Liver (tissue), 8 donors: ENCODE measurements at regions not wholly inside any gene's neighbourhood (a gene's known extent, or its start where the extent isn't known, plus 50 kb on each side); places are given as distances from the start of the nearest gene placed in this dataset.

Experiments used
- DNase-seq: peaks from one replicate; pipeline ENCODE4 v3.0.0-alpha.2; 2017; ENCODE audit warnings: low spot score
- H3K27ac ChIP-seq, 2 donors: one replicate each; pipeline ENCODE4 v1.7.0; 2013; ENCODE audit warnings: inconsistent platforms in 2 of 2, low read length in 2 of 2, control low read depth in 1 of 2, low read depth in 1 of 2, mild to moderate bottlenecking in 1 of 2
- H3K27me3 ChIP-seq, 4 donors: one replicate each; pipeline versions ENCODE4 v1.6.1 to v1.7.0; 2013; ENCODE audit warnings: low read length in 3 of 4, inconsistent platforms in 1 of 4, mild to moderate bottlenecking in 1 of 4, moderate library complexity in 1 of 4; ENCODE audit not compliant: control insufficient read depth in 4 of 4, insufficient read depth in 4 of 4
- H3K36me3 ChIP-seq, 4 donors: one replicate each; pipeline versions ENCODE4 v1.6.1 to v1.7.0; 2013; ENCODE audit warnings: low read length in 3 of 4, mild to moderate bottlenecking in 3 of 4, low read depth in 1 of 4, moderate library complexity in 1 of 4; ENCODE audit not compliant: control insufficient read depth in 4 of 4, insufficient read depth in 3 of 4
- H3K4me1 ChIP-seq, 4 donors: one replicate each; pipeline versions ENCODE4 v1.6.1 to v1.7.0; 2013; ENCODE audit warnings: low read length in 3 of 4, mild to moderate bottlenecking in 3 of 4, moderate library complexity in 1 of 4; ENCODE audit not compliant: control insufficient read depth in 4 of 4, insufficient read depth in 4 of 4
- H3K4me3 ChIP-seq, 3 donors: one replicate each; pipeline versions ENCODE4 v1.6.1 to v1.7.0; 2013; ENCODE audit warnings: low read length in 3 of 3, control low read depth in 1 of 3, low read depth in 1 of 3, mild to moderate bottlenecking in 1 of 3
- H3K9ac ChIP-seq, 2 donors: one replicate each; pipeline ENCODE4 v1.7.0; 2013; ENCODE audit warnings: low read length in 2 of 2, mild to moderate bottlenecking in 2 of 2, moderate library complexity in 2 of 2, control low read depth in 1 of 2, low read depth in 1 of 2
- H3K9me3 ChIP-seq, 4 donors: one replicate each; pipeline versions ENCODE4 v1.6.1 to v1.7.0; 2013; ENCODE audit warnings: low read length in 3 of 4; ENCODE audit not compliant: control insufficient read depth in 4 of 4
- ATF3 ChIP-seq: IDR thresholded peaks from 2 replicates; pipeline ENCODE4 v1.6.1; 2016; ENCODE audit warnings: antibody characterized with exemption
- CTCF ChIP-seq: fragments of 150-350 bp; IDR thresholded peaks from 2 replicates; pipeline ENCODE4 v1.5.1; 2017; ENCODE audit warnings: improper control_type of control experiment, low read depth, low read length; ENCODE audit not compliant: missing input control
- EGR1 ChIP-seq, 2 donors: IDR thresholded peaks; 2 replicates each; pipeline ENCODE4 v1.6.1; 2016 to 2018; ENCODE audit warnings: antibody characterized with exemption in 2 of 2, low read depth in 2 of 2
- FOXA1 ChIP-seq: IDR thresholded peaks from 2 replicates; pipeline ENCODE4 v1.6.1; 2016; ENCODE audit warnings: antibody characterized with exemption
- FOXA2 ChIP-seq: IDR thresholded peaks from 2 replicates; pipeline ENCODE4 v1.6.1; 2016; ENCODE audit warnings: antibody characterized with exemption
- GABPA ChIP-seq, 2 donors: IDR thresholded peaks in 1 of 2; conservative IDR thresholded peaks in 1 of 2; 2 replicates each; pipeline ENCODE4 v1.6.1; 2016; ENCODE audit warnings: antibody characterized with exemption in 2 of 2, mild to moderate bottlenecking in 1 of 2, moderate library complexity in 1 of 2
- HNF4A ChIP-seq, 2 donors: conservative IDR thresholded peaks; 2 replicates each; pipeline ENCODE4 v1.6.1; 2016; ENCODE audit warnings: antibody characterized with exemption in 2 of 2, mild to moderate bottlenecking in 2 of 2
- HNF4G ChIP-seq: IDR thresholded peaks from 2 replicates; pipeline ENCODE4 v1.6.1; 2016; ENCODE audit warnings: antibody characterized with exemption
- JUND ChIP-seq, 2 donors: IDR thresholded peaks; 2 replicates each; pipeline ENCODE4 v1.6.1; 2016; ENCODE audit warnings: antibody characterized with exemption in 2 of 2
- MAX ChIP-seq: IDR thresholded peaks from 2 replicates; pipeline ENCODE4 v1.6.1; 2016; ENCODE audit warnings: antibody characterized with exemption
- NR2F2 ChIP-seq: IDR thresholded peaks from 2 replicates; pipeline ENCODE4 v1.6.1; 2016; ENCODE audit warnings: antibody characterized with exemption
- RAD21 ChIP-seq, 2 donors: IDR thresholded peaks; 2 replicates each; pipeline ENCODE4 v1.6.1; 2016; ENCODE audit warnings: antibody characterized with exemption in 2 of 2, mild to moderate bottlenecking in 2 of 2
- REST ChIP-seq: IDR thresholded peaks from 2 replicates; pipeline ENCODE4 v1.6.1; 2016; ENCODE audit warnings: antibody characterized with exemption, mild to moderate bottlenecking
- RXRA ChIP-seq, 2 donors: IDR thresholded peaks; 2 replicates each; pipeline ENCODE4 v1.6.1; 2017 to 2018; ENCODE audit warnings: antibody characterized with exemption in 2 of 2, mild to moderate bottlenecking in 1 of 2
- SP1 ChIP-seq: IDR thresholded peaks from 2 replicates; pipeline ENCODE4 v1.6.1; 2018; ENCODE audit warnings: antibody characterized with exemption, mild to moderate bottlenecking
- TAF1 ChIP-seq: conservative IDR thresholded peaks from 2 replicates; pipeline ENCODE4 v1.6.1; 2016; ENCODE audit warnings: antibody characterized with exemption, mild to moderate bottlenecking
- YY1 ChIP-seq: IDR thresholded peaks from 2 replicates; pipeline ENCODE4 v1.6.1; 2016; ENCODE audit warnings: antibody characterized with exemption, mild to moderate bottlenecking
- ZBTB33 ChIP-seq: IDR thresholded peaks from 2 replicates; pipeline ENCODE4 v1.6.1; 2016; ENCODE audit warnings: antibody characterized with exemption
- WGBS: extraction: QIAGEN DNeasy Blood & Tissue Kit; methylation state at CpG from one replicate; pipeline ENCODE4 v1.1.7; 2013; 5-methylcytosine and 5-hydroxymethylcytosine counted together
- donor health status: healthy.
- donor health status: healthy.
- donor health status: healthy.
- donor health status: healthy.
- donor health status: healthy.

GRCh38 chr2:19720306-19720705 is 181.5 kb downstream of the TTC32 start:
- TF ChIP-seq GABPA (IDR thresholded peaks at IDR 0.05 in 1 of 2, conservative IDR thresholded peaks at IDR 0.05 in 1 of 2) = no peak
- Histone ChIP-seq H3K4me1 (no peaks in the 10 kb centered on the region), H3K27ac (no peak overlapping the region), H3K4me3 (no peak overlapping the region), H3K27me3 (no peaks in the 10 kb centered on the region), H3K9me3 (no peaks in the 10 kb centered on the region), H3K9ac (no peak overlapping the region), H3K36me3 (no peaks in the 10 kb centered on the region)
- DNase-seq = no peak
- WGBS = 91% methylated on average over 5 of the region's 5 CpGs

- WGBS = 91% methylated on average over 5 of the region's 5 CpGs
- Histone ChIP-seq H3K27ac (no peak overlapping the region), H3K9me3 (no peaks in the 10 kb centered on the region), H3K9ac (no peak overlapping the region), H3K4me1 (no peaks in the 10 kb centered on the region), H3K4me3 (no peak overlapping the region), H3K36me3 (no peaks in the 10 kb centered on the region), H3K27me3 (no peaks in the 10 kb centered on the region)
- DNase-seq = no peak
- TF ChIP-seq FOXA1 = no peak
- TF ChIP-seq SP1 = no peak
- no peak for TF ChIP-seq MAX
- no peak for TF ChIP-seq RAD21 (IDR thresholded peaks at IDR 0.05)
- TF ChIP-seq TAF1 = no peak
- no peak for TF ChIP-seq ZBTB33
- TF ChIP-seq GABPA (IDR thresholded peaks at IDR 0.05 in 1 of 2, conservative IDR thresholded peaks at IDR 0.05 in 1 of 2) = no peak
Observed at GRCh38 chr2:19719540-19719939, 182.2 kb downstream of the TTC32 start.

GRCh38 chr2:19717446-19717845 is 184.3 kb downstream of the TTC32 start:
- H3K36me3 ChIP-seq = no peaks in the 10 kb centered on the region
- H3K4me1 ChIP-seq = no peaks in the 10 kb centered on the region
- H3K27ac ChIP-seq = no peak overlapping the region
- H3K9ac ChIP-seq = no peak overlapping the region
- no peak for DNase-seq
- 94% methylated on average over 2 of the region's 2 CpGs for WGBS
- H3K4me3 ChIP-seq = no peak overlapping the region
- TF ChIP-seq NR2F2 (no peak), EGR1 (IDR thresholded peaks at IDR 0.05; ENCODE audit: low read depth in 2 of 2) (no peak), REST (no peak), SP1 (no peak), HNF4A (conservative IDR thresholded peaks at IDR 0.05) (no peak), YY1 (no peak), TAF1 (no peak), ATF3 (no peak), JUND (IDR thresholded peaks at IDR 0.05) (no peak), CTCF (no peak), RAD21 (IDR thresholded peaks at IDR 0.05) (no peak), FOXA2 (no peak), MAX (no peak), ZBTB33 (no peak), FOXA1 (no peak), HNF4G (no peak), RXRA (IDR thresholded peaks at IDR 0.05) (no peak), GABPA (IDR thresholded peaks at IDR 0.05 in 1 of 2, conservative IDR thresholded peaks at IDR 0.05 in 1 of 2) (no peak)
- H3K27me3 ChIP-seq = no peaks in the 10 kb centered on the region
- no peaks in the 10 kb centered on the region for H3K9me3 ChIP-seq
